ENCODE measurements at regions not wholly inside any gene's neighbourhood (a gene's known extent, or its start where the extent isn't known, plus 50 kb on each side); places are given as distances from the start of the nearest gene placed in this dataset.

DNA sequence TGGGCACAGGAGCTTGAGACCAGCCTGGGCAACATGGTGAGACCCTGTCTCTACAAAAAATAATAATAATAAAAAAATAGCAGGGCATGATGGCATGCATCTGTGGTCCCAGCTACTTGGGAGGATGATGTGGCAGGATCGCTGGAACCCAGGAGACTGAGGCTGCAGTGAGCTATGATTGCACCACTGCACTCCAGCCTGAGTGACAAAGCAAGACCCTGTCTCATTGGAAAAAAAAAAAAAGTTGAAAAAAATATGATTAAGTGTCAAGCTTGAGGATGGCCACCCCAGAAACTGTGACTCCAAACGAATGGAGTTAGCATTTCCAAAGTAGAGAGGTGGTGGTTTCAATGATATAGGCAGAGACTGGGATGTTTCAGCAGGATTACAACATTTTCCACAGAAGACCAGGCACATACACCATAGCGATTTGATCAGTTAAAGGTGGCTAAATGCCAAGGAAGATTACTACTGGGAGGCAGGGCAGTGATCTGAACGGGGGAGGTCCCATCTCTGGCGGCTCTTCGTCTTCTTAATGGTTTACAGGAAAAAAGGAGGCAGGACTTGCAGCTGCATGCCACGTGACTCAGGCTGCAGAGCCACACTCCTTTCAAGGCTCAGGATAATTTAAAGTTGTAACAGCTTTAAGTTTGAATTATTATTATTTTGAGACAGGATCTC is 250.6 kb upstream of the GALNT17 start:
- no peak overlapping the region for H3K27ac ChIP-seq (ENCODE audit: low read depth in 1 of 2, low read length in 2 of 2)
- ATAC-seq (ENCODE audit: low FRiP score) (no peak), DNase-seq (no peak)
- no peak overlapping the region for H3K4me3 ChIP-seq (ENCODE audit: low read length in 2 of 2)
- intact Hi-C loops (cut with DNase I): no loop called here
- WGBS, 2 donors: 44 to 47% methylated on average over 7 of the region's 7 CpGs
- H3K36me3 ChIP-seq (ENCODE audit: control insufficient read depth in 1 of 2, insufficient read depth in 2 of 2, low read length in 1 of 2): no peaks in the 10 kb centered on the region
- H3K9me3 ChIP-seq (ENCODE audit: control insufficient read depth, low read length): peaks cover 3% of the 10 kb centered on the region
- no peaks in the 10 kb centered on the region for H3K4me1 ChIP-seq (ENCODE audit: control insufficient read depth in 1 of 2, insufficient read depth in 2 of 2, low read length in 2 of 2)
- no peaks in the 10 kb centered on the region for H3K27me3 ChIP-seq (ENCODE audit: control insufficient read depth in 1 of 2, insufficient read depth in 2 of 2, low read length in 1 of 2)

DNA sequence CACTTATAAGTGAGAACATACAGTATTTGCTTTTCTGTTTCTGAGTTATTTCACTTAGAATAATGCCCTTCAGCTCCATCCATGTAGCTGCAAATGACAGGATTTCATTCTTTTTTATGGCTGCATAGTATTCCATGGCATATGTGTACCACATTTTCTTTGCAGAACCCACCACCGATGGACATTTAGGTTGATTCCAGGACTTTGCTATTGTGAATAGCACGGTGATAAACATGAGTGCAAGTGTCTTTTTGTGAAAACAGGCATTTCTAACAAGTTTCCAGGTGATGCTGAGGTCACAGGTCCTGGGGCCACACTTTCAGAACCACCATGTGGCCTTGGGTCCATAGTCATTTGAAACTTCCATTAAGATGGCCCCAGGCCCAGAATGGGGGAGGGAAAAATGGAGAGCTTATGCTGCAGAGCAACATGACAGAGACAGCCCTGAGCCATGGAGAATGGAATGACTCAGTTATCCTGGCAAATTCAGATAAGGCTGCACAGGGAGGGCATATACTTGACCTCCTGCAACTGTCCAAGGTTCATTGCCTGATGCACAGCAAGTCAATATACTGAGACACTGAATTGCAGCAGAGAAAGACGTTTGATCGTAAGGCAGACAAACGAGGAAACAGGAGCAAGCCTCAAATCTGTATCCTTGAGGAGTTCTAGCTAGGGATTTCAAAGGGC is 248.0 kb upstream of the GALNT17 start:
- DNase-seq (no peak), ATAC-seq (ENCODE audit: low FRiP score) (no peak)
- 73 to 75% methylated on average over 5 of the region's 5 CpGs for WGBS, 2 donors
- Histone ChIP-seq H3K27ac (ENCODE audit: low read depth in 1 of 2, low read length in 2 of 2) (no peak overlapping the region), H3K9me3 (ENCODE audit: control insufficient read depth, low read length) (peaks cover 9% of the 10 kb centered on the region), H3K27me3 (ENCODE audit: control insufficient read depth in 1 of 2, insufficient read depth in 2 of 2, low read length in 1 of 2) (peaks cover 0 to 1% of the 10 kb centered on the region in 2 donors), H3K4me1 (ENCODE audit: control insufficient read depth in 1 of 2, insufficient read depth in 2 of 2, low read length in 2 of 2) (no peaks in the 10 kb centered on the region), H3K36me3 (ENCODE audit: control insufficient read depth in 1 of 2, insufficient read depth in 2 of 2, low read length in 1 of 2) (no peaks in the 10 kb centered on the region), H3K4me3 (ENCODE audit: low read length in 2 of 2) (no peak overlapping the region)
- intact Hi-C loops (cut with DNase I): no loop called here

DNA sequence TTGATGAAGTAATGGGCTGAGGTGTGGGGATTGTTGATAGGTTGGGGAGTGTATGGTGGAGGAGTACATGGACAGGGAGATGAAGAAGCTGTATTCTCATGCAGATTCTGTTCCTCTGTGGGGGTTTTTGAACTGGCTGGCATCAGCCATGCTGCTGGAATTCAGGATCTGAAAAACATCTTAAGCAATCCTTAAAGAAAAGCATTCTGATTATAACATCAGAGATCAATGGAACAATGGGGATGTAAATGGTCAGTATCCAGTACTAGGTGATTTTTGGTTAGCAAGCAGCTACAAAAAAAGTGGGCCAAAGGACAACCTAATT is 247.5 kb upstream of the GALNT17 start:
- Histone ChIP-seq H3K4me3 (ENCODE audit: low read length in 2 of 2) (no peak overlapping the region), H3K27ac (ENCODE audit: low read depth in 1 of 2, low read length in 2 of 2) (no peak overlapping the region), H3K4me1 (ENCODE audit: control insufficient read depth in 1 of 2, insufficient read depth in 2 of 2, low read length in 2 of 2) (no peaks in the 10 kb centered on the region), H3K27me3 (ENCODE audit: control insufficient read depth in 1 of 2, insufficient read depth in 2 of 2, low read length in 1 of 2) (peaks cover 0 to 1% of the 10 kb centered on the region in 2 donors), H3K36me3 (ENCODE audit: control insufficient read depth in 1 of 2, insufficient read depth in 2 of 2, low read length in 1 of 2) (no peaks in the 10 kb centered on the region), H3K9me3 (ENCODE audit: control insufficient read depth, low read length) (peaks cover 9% of the 10 kb centered on the region)
- DNase-seq (no peak), ATAC-seq (ENCODE audit: low FRiP score) (no peak)
- intact Hi-C loops (cut with DNase I): no loop called here

DNA sequence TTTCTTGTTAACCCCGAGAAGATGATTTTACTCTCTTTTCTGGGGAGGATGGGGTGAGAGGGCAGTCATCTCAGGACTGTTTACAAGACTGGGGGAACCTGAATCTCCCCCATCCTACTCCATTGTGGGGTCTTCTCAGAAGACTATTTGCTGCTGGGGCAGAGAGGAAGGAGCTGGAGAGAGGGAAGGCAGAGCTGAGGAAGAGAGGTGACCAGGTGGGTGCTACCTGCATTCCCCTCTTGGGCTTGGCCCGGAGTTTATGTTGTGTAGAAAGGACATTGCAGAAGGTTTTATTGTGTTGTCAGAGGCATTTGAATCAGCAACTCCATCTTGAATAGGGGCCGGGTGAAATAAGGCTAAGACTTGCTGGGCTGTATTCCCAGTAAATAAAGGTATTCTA is 247.1 kb upstream of the GALNT17 start:
- Histone ChIP-seq H3K4me3 (ENCODE audit: low read length in 2 of 2) (no peak overlapping the region), H3K36me3 (ENCODE audit: control insufficient read depth in 1 of 2, insufficient read depth in 2 of 2, low read length in 1 of 2) (no peaks in the 10 kb centered on the region), H3K27me3 (ENCODE audit: control insufficient read depth in 1 of 2, insufficient read depth in 2 of 2, low read length in 1 of 2) (peaks cover 0 to 1% of the 10 kb centered on the region in 2 donors), H3K27ac (ENCODE audit: low read depth in 1 of 2, low read length in 2 of 2) (no peak overlapping the region), H3K9me3 (ENCODE audit: control insufficient read depth, low read length) (peaks cover 9% of the 10 kb centered on the region), H3K4me1 (ENCODE audit: control insufficient read depth in 1 of 2, insufficient read depth in 2 of 2, low read length in 2 of 2) (no peaks in the 10 kb centered on the region)
- DNase-seq: no peak
- 75 to 81% methylated on average over 3 of the region's 3 CpGs for WGBS, 2 donors
- intact Hi-C loops (cut with DNase I): no loop called here
- no peak for ATAC-seq (ENCODE audit: low FRiP score)

DNA sequence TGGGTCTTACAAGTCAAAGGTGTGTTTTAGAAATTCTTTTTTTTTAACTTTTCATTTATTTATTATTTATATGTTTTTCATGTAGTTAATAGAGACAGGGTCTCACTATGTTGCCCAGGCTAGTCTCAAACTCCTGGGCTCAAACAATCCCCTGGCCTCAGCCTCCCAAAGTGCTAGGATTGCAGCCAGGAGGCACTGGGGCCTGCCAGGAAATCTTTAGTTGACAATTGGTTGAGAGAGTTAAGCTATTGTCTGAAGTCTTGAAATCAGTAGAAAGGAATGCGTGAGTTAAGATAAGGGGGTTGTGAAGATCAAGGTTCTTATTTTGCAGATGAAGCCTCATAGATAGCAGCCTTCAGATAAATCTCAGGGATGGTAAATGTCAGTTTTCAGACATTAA is 245.4 kb upstream of the GALNT17 start:
- Histone ChIP-seq H3K27ac (ENCODE audit: low read depth in 1 of 2, low read length in 2 of 2) (no peak overlapping the region), H3K4me1 (ENCODE audit: control insufficient read depth in 1 of 2, insufficient read depth in 2 of 2, low read length in 2 of 2) (no peaks in the 10 kb centered on the region), H3K9me3 (ENCODE audit: control insufficient read depth, low read length) (peaks cover 11% of the 10 kb centered on the region), H3K27me3 (ENCODE audit: control insufficient read depth in 1 of 2, insufficient read depth in 2 of 2, low read length in 1 of 2) (peaks cover 0 to 1% of the 10 kb centered on the region in 2 donors), H3K4me3 (ENCODE audit: low read length in 2 of 2) (no peak overlapping the region), H3K36me3 (ENCODE audit: control insufficient read depth in 1 of 2, insufficient read depth in 2 of 2, low read length in 1 of 2) (no peaks in the 10 kb centered on the region)
- no peak for ATAC-seq (ENCODE audit: low FRiP score)
- no peak for DNase-seq
- WGBS, 2 donors: 43 to 52% methylated on average over 1 of the region's 1 CpG
- intact Hi-C loops (cut with DNase I): no loop called here

DNA sequence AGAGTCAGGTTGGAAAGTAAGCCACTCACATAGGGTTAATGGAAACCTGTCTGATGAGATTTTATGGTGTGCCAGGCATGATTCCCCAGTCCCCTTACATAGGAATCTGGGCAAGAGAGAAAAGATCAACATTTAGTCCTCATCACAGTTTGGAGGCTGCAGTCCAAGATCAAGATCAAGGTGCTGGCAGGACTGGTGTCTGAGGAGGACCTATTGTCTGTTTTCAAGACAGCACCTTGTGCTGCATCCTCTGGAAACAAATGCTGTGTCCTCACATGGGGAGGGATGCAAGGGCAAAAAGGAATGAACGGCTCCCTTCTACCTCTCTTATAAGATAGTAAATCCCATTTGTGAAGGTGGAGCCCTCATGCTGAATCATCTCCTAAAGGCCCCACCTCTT is 244.8 kb upstream of the GALNT17 start:
- ATAC-seq (ENCODE audit: low FRiP score): no peak
- intact Hi-C loops (cut with DNase I): no loop called here
- WGBS, 2 donors: 64 to 67% methylated on average over 1 of the region's 1 CpG

DNA sequence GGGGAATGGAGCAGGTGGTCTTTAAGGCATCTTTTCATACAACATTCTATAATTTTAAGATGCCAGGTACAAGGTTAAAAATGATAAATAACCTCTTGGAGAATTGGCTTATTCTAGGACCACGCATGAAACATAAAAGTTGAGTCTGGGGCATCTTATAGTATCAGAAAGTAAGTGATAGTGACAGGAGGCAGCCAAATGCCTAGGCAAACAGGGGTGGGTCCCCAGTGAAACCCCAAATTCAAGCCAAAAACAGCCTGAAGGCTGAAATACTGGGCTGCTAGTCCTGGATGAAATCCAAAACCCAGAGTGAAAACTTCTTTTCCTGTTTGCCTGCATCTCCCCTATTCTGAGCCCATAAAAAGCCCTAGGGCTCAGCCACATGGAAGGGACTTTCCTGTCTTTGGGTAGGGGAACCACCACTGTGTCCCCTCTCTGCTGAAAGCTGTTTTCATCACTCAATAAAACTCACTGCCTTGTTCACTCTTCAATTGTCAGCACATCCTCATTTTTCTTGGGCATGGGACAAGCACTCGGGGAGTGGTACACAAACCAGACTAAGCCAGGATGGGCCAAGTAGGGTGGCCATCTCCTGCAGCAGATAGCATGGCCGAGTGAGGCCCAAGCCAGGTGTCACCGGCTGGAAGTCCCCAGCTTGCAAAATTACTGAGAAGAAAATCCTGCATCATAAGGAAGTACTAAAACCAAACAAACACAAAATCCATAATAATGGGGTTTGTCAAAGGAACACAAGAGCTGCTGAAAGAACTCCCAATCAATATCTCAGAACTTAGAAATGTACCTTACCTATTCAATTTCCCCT is 241.6 kb upstream of the GALNT17 start:
- peaks cover 7% of the 10 kb centered on the region for H3K9me3 ChIP-seq (ENCODE audit: control insufficient read depth, low read length)
- H3K27me3 ChIP-seq (ENCODE audit: control insufficient read depth in 1 of 2, insufficient read depth in 2 of 2, low read length in 1 of 2): peaks cover 0 to 1% of the 10 kb centered on the region in 2 donors
- H3K36me3 ChIP-seq (ENCODE audit: control insufficient read depth in 1 of 2, insufficient read depth in 2 of 2, low read length in 1 of 2): no peaks in the 10 kb centered on the region
- intact Hi-C loops (cut with DNase I): no loop called here
- H3K27ac ChIP-seq (ENCODE audit: low read depth in 1 of 2, low read length in 2 of 2): no peak overlapping the region
- no peak for DNase-seq
- 73 to 77% methylated on average over 4 of the region's 4 CpGs for WGBS, 2 donors
- no peak for ATAC-seq (ENCODE audit: low FRiP score)
- no peak overlapping the region for H3K4me3 ChIP-seq (ENCODE audit: low read length in 2 of 2)
- H3K4me1 ChIP-seq (ENCODE audit: control insufficient read depth in 1 of 2, insufficient read depth in 2 of 2, low read length in 2 of 2): no peaks in the 10 kb centered on the region

More for the DNA sequence above, 244.8 kb upstream of the GALNT17 start:
- Histone ChIP-seq H3K27ac (ENCODE audit: low read depth in 1 of 2, low read length in 2 of 2) (no peak overlapping the region), H3K4me3 (ENCODE audit: low read length in 2 of 2) (no peak overlapping the region), H3K36me3 (ENCODE audit: control insufficient read depth in 1 of 2, insufficient read depth in 2 of 2, low read length in 1 of 2) (no peaks in the 10 kb centered on the region), H3K4me1 (ENCODE audit: control insufficient read depth in 1 of 2, insufficient read depth in 2 of 2, low read length in 2 of 2) (no peaks in the 10 kb centered on the region), H3K9me3 (ENCODE audit: control insufficient read depth, low read length) (peaks cover 11% of the 10 kb centered on the region), H3K27me3 (ENCODE audit: control insufficient read depth in 1 of 2, insufficient read depth in 2 of 2, low read length in 1 of 2) (peaks cover 0 to 1% of the 10 kb centered on the region in 2 donors)
- no peak for DNase-seq

DNA sequence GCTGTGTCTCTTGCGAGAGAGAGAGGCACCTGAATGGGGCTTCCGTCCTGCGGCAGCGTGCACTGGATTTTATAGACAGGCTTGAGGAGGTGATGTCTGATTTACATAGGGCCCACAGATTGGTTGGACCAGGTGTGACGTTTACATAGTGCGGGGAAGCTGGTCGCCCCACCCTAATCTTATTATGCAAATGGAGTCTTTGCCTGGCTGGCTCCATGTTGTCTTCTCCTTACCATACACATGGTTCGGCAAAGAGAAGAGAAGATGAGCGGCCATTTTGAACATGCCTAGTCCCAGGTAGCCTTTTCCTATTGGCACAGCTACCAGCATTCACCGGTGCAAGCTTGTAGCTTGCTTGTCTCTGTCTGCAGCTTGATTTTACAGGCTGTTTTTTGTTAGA is 238.5 kb upstream of the GALNT17 start:
- intact Hi-C loops (cut with DNase I): no loop called here
- Histone ChIP-seq H3K9me3 (ENCODE audit: control insufficient read depth, low read length) (peaks cover 6% of the 10 kb centered on the region), H3K4me1 (ENCODE audit: control insufficient read depth in 1 of 2, insufficient read depth in 2 of 2, low read length in 2 of 2) (no peaks in the 10 kb centered on the region), H3K27me3 (ENCODE audit: control insufficient read depth in 1 of 2, insufficient read depth in 2 of 2, low read length in 1 of 2) (peaks cover 0 to 1% of the 10 kb centered on the region in 2 donors), H3K36me3 (ENCODE audit: control insufficient read depth in 1 of 2, insufficient read depth in 2 of 2, low read length in 1 of 2) (no peaks in the 10 kb centered on the region), H3K4me3 (ENCODE audit: low read length in 2 of 2) (no peak overlapping the region), H3K27ac (ENCODE audit: low read depth in 1 of 2, low read length in 2 of 2) (no peak overlapping the region)
- DNase-seq (no peak), ATAC-seq (ENCODE audit: low FRiP score) (no peak)
- 90 to 91% methylated on average over 10 of the region's 10 CpGs for WGBS, 2 donors

Data from aorta (tissue), 5 donors.